Thymus (tissue), 11 donors: ENCODE measurements at regions not wholly inside any gene's neighbourhood (a gene's known extent, or its start where the extent isn't known, plus 50 kb on each side); places are given as distances from the start of the nearest gene placed in this dataset.

ENCODE experiments used
- DNase-seq, 9 donors: peaks; one replicate each; pipeline ENCODE4 v3.0.0-alpha.2; 2013; ENCODE audit warnings: low spot score in 9 of 9, low read depth in 6 of 9, missing footprints in 1 of 9
- H3K27ac ChIP-seq, 2 donors: one replicate each; pipeline ENCODE4 v1.5.1; 2013; ENCODE audit warnings: control low read depth in 1 of 2, low read depth in 1 of 2, low read length in 1 of 2, mild to moderate bottlenecking in 1 of 2, moderate library complexity in 1 of 2
- H3K27me3 ChIP-seq, 2 donors: one replicate each; pipeline ENCODE4 v1.5.1; 2013; ENCODE audit warnings: low read length in 1 of 2; ENCODE audit not compliant: control insufficient read depth in 2 of 2, insufficient read depth in 1 of 2
- H3K36me3 ChIP-seq, 2 donors: one replicate each; pipeline ENCODE4 v1.5.1; 2013; ENCODE audit warnings: low read length in 1 of 2, mild to moderate bottlenecking in 1 of 2, moderate library complexity in 1 of 2; ENCODE audit not compliant: control insufficient read depth in 2 of 2, insufficient read depth in 2 of 2
- H3K4me1 ChIP-seq, 2 donors: one replicate each; pipeline ENCODE4 v1.5.1; 2013; ENCODE audit warnings: low read length in 2 of 2; ENCODE audit not compliant: control insufficient read depth in 2 of 2, insufficient read depth in 2 of 2
- H3K4me3 ChIP-seq, 2 donors: one replicate each; pipeline ENCODE4 v1.5.1; 2013; ENCODE audit warnings: low read length in 2 of 2, control low read depth in 1 of 2, mild to moderate bottlenecking in 1 of 2
- H3K9me3 ChIP-seq, 2 donors: one replicate each; pipeline ENCODE4 v1.5.1; 2013; ENCODE audit warnings: low read length in 1 of 2, mild to moderate bottlenecking in 1 of 2; ENCODE audit not compliant: control insufficient read depth in 2 of 2, insufficient read depth in 1 of 2
- WGBS: extraction: QIAGEN DNeasy Blood & Tissue Kit; methylation state at CpG from one replicate; pipeline ENCODE4 v1.1.7; 2013; 5-methylcytosine and 5-hydroxymethylcytosine counted together
- donor health status: healthy.

DNA sequence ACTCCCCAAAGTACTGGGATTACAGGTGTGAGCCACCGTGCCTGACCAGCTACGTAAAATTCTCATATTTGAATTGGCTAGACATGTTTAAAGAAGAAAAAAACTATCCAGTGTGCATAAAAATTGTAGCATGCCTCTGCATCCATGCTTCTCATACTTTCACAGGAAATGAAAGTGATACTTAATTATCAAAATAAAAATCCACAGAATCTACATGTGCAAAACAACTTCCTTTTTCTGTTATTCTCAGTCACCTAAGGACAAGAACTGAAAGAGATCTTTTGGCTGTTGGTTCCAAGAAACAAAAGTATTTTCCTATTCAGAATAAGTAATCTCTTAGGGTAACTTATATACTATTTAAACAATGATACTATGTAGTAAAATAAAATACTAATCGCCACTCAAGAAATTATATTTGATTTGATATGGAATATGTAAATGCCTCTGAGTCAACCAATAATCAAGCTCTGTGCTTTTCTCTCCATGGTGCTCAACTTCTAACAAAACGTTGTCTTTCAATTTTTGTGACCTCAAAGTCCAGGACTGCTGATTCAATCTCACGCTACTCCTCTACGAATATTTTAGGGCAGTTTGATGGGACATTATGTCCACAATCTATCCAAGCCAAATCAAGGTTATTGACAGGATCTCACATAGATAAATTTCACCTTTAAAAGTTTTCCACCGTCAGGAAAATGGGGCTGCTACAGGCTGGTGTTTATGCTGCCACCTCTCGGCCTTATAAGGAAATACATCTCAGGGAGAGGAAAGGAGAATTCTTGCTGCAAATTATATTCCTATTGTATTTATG, 102.7 kb downstream of the ZNF281 start:
- Histone ChIP-seq H3K27ac (no peak overlapping the region), H3K4me1 (peaks cover 0 to 5% of the 10 kb centered on the region in 2 donors), H3K27me3 (peaks cover 0 to 2% of the 10 kb centered on the region in 2 donors), H3K4me3 (no peak overlapping the region), H3K36me3 (no peaks in the 10 kb centered on the region), H3K9me3 (no peaks in the 10 kb centered on the region)
- peak in 8 of 9 donors; percentile 20 to 58 (median 39) for DNase-seq
- WGBS, result 55% methylated on average over 8 of the region's 8 CpGs

GRCh38 chr1:200305806-200306205, 104.0 kb downstream of the ZNF281 start:
- Histone ChIP-seq H3K27me3 (peaks cover 0 to 4% of the 10 kb centered on the region in 2 donors), H3K9me3 (no peaks in the 10 kb centered on the region), H3K27ac (no peak overlapping the region), H3K4me3 (no peak overlapping the region), H3K4me1 (peaks cover 2 to 11% of the 10 kb centered on the region in 2 donors), H3K36me3 (no peaks in the 10 kb centered on the region)
- DNase-seq, result no peak

DNA sequence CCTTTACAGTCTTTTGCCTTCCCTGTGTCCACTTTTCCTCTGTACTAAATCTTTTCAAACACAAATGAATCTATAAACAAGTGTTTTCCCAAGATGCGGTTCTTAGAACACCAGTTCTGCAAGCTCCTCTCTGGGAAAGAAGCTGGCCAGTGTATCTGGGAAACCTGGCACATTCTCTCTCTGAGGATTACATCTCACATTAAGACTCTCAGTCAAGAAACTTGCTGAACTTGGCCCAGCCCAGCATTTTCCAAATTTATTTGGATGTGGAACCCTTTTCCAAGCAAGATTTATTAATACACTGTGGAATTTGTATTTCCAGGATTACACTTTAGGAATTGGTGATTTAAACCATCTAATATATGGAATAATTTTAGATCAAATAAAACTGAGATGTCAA, 105.7 kb downstream of the ZNF281 start:
- no peaks in the 10 kb centered on the region for H3K36me3 ChIP-seq
- no peak for DNase-seq
- 100% methylated on average over 1 of the region's 1 CpG for WGBS
- H3K27ac ChIP-seq, result no peak overlapping the region
- peaks cover 0 to 4% of the 10 kb centered on the region in 2 donors for H3K27me3 ChIP-seq
- peaks cover 2 to 11% of the 10 kb centered on the region in 2 donors for H3K4me1 ChIP-seq
- H3K4me3 ChIP-seq, result no peak overlapping the region
- H3K9me3 ChIP-seq, result no peaks in the 10 kb centered on the region

DNA sequence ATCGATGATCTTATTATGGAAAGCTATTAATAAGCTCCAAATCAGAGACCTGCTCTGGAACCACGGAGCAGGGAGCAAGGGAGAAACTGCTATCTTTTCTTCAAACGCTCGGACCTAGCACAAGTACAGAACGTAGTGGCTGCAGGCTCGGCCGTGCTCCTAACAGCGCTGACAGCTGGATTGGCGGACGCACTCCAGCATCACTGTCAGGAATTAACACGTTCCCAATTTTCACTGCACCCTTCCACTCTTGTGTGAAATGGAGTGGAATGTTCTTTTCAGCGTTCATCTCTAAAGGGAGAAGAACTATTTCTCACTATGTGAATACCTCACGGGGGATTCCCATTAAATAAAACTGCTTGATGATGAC, 106.9 kb downstream of the ZNF281 start:
- DNase-seq, result no peak
- H3K4me1 ChIP-seq, result peaks cover 2 to 11% of the 10 kb centered on the region in 2 donors
- peaks cover 0 to 4% of the 10 kb centered on the region in 2 donors for H3K27me3 ChIP-seq
- H3K4me3 ChIP-seq, result peak overlapping the region; percentile 58 to 68
- H3K9me3 ChIP-seq, result no peaks in the 10 kb centered on the region
- H3K36me3 ChIP-seq, result no peaks in the 10 kb centered on the region
- 68% methylated on average over 13 of the region's 13 CpGs for WGBS
- H3K27ac ChIP-seq, result no peak overlapping the region

DNA sequence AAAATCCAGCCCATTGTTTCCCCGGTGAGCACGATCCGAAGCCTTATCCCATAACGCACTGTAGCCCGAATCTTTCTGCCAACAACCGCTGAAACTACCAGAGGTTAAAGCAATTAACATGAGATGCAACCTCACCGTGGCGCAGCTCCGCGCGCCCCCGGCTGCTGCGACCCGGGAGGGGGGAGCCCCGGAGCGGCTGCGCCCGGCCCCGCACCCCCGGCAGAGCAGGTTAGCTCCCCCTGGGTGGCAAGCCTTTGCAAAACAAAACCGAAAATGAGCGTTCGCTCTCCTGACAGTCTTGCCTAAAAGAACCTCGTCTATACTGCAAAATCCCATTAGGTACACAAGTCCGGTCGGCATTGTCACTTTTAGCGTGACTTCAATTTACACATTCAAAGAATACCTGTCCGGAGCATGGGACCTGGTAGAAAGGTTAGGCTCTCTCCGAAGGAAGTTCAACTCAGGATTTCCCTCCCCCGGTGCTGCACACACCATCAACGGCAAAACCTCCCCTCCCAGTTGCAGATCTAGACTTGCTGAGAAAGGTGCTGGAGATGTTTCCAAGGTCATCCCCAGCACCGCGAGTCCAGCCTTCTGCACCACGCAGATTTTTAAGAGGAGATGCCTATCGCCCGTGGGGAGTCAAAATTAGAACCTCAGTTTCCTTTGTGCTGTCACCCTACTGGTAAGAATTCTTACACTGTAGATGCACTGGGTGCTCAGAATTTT, 107.5 kb downstream of the ZNF281 start:
- Histone ChIP-seq H3K27ac (peak overlapping the region; percentile 15 to 48), H3K27me3 (peaks cover 0 to 4% of the 10 kb centered on the region in 2 donors), H3K9me3 (no peaks in the 10 kb centered on the region), H3K4me1 (peaks cover 2 to 11% of the 10 kb centered on the region in 2 donors), H3K36me3 (no peaks in the 10 kb centered on the region), H3K4me3 (peak overlapping the region; percentile 58 to 68)
- 1% methylated on average over 36 of the region's 36 CpGs for WGBS
- DNase-seq, result peak; percentile 34 to 84 (median 59)

DNA sequence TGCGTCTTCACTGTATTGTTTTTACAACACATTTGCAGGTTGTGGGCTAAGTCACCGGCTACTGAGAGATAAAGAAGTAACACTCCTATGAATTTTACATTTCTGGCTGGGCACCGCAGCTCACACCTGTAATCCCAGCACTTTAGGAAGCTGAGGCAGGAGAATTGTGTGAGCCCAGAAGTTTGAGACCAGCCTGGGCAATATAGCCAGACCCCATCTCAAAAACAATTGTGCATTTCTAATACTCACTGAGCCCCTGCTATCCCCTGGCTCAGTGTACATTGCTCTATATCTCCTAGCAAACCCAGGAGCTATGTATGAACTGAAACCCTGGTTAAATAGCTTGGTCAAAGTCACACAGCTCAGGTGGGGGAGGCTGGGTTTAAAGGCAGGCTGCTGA, 108.7 kb downstream of the ZNF281 start:
- no peak overlapping the region for H3K27ac ChIP-seq
- peaks cover 0 to 4% of the 10 kb centered on the region in 2 donors for H3K27me3 ChIP-seq
- H3K4me3 ChIP-seq, result no peak overlapping the region
- no peak for DNase-seq
- H3K4me1 ChIP-seq, result peaks cover 2 to 11% of the 10 kb centered on the region in 2 donors
- H3K9me3 ChIP-seq, result no peaks in the 10 kb centered on the region
- no peaks in the 10 kb centered on the region for H3K36me3 ChIP-seq
- 98% methylated on average over 3 of the region's 3 CpGs for WGBS

- Histone ChIP-seq H3K27me3 (peaks cover 0 to 4% of the 10 kb centered on the region in 2 donors), H3K27ac (no peak overlapping the region), H3K4me1 (peaks cover 2 to 11% of the 10 kb centered on the region in 2 donors), H3K36me3 (no peaks in the 10 kb centered on the region), H3K9me3 (no peaks in the 10 kb centered on the region), H3K4me3 (no peak overlapping the region)
- DNase-seq, result no peak
- 98% methylated on average over 1 of the region's 1 CpG for WGBS
Measured at GRCh38 chr1:200299571-200299970, 110.3 kb downstream of the ZNF281 start.

DNA sequence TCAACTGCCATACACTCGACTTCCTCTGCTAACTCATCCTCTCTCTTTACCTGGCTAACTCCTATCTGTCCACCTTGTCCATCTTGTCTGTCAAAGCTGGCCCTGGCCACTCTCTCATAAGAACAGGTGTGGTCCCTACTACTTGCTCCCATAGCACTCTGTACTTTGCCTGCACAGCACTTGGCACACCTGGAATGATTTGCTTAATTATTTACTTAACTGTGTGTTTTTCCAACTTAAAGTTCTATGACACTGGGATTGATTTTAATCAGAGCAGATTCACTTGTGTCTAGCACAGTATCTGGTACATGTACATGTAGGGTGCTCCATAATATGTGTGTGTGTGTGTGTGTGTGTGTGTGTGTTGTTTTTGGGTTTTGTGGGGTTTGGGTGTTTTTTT, 111.6 kb downstream of the ZNF281 start:
- no peak for DNase-seq
- WGBS, result 90% methylated on average over 1 of the region's 1 CpG

DNA sequence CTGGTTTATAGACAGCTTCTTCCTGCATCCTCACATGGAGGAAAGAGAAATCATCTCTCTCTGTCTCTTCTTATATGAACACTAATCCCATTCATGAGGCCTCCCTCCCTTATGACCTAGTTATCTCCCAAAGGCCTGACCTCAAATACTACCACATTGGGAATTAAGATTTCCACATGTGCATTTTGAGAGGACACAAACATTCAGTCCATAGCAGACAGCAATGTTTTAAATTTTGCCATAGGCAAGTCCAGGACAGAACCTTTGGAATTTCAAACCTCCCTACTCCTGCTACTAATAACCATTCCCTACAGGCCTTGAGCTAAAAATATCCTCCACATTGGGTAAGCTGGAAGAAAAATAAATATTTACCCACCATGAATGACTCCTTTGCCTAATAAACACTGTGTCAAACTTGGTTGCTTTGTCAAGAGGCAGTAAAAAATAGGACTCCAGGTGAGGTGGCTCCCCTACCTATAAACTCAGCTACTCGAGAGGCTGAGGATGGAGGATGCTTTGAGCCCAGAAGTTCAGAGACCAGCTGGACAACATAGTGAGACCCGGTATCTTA, 113.7 kb downstream of the ZNF281 start:
- H3K4me3 ChIP-seq, result no peak overlapping the region
- H3K27ac ChIP-seq, result no peak overlapping the region
- DNase-seq, result no peak
- no peaks in the 10 kb centered on the region for H3K27me3 ChIP-seq
- 69% methylated on average over 2 of the region's 2 CpGs for WGBS
- no peaks in the 10 kb centered on the region for H3K9me3 ChIP-seq
- H3K4me1 ChIP-seq, result no peaks in the 10 kb centered on the region
- no peaks in the 10 kb centered on the region for H3K36me3 ChIP-seq

More for the DNA sequence above, 111.6 kb downstream of the ZNF281 start:
- Histone ChIP-seq H3K27ac (no peak overlapping the region), H3K4me1 (peaks cover 2 to 11% of the 10 kb centered on the region in 2 donors), H3K36me3 (no peaks in the 10 kb centered on the region), H3K27me3 (peaks cover 0 to 4% of the 10 kb centered on the region in 2 donors), H3K4me3 (no peak overlapping the region), H3K9me3 (no peaks in the 10 kb centered on the region)
